ENCODE measurements at regions not wholly inside any gene's neighbourhood (a gene's known extent, or its start where the extent isn't known, plus 50 kb on each side); places are given as distances from the start of the nearest gene placed in this dataset.

DNA sequence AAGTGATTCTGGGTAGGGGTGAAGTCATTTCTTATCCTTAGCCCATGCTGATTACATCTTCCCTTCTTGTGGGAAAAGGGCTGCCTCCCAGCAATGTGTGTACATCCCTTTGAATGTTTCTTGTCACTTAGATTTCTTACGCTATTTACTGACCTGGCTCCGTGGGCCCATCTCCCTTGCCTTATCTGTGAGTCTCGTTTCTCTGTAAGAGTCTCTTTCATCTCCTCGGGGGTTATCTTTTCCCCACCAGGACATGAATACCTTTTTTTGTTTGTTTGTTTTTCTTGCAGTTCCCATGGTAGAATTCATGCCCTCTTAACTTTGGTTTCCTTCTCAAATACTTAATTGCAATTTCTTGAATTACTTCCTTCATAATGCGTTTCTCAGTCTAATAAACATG lies 107.7 kb downstream of the BAMBI start:
- DNase-seq, result no peak

- no peak for DNase-seq
Observed at GRCh38 chr10:28788252-28788651, 110.9 kb downstream of the BAMBI start.

GRCh38 chr10:28788762-28789161 lies 111.4 kb downstream of the BAMBI start:
- no peak for DNase-seq

- no peak for DNase-seq
Observed at GRCh38 chr10:28790146-28790545, 112.8 kb downstream of the BAMBI start.

- no peak for DNase-seq
Observed at GRCh38 chr10:28793482-28793881, 116.2 kb downstream of the BAMBI start.

DNA sequence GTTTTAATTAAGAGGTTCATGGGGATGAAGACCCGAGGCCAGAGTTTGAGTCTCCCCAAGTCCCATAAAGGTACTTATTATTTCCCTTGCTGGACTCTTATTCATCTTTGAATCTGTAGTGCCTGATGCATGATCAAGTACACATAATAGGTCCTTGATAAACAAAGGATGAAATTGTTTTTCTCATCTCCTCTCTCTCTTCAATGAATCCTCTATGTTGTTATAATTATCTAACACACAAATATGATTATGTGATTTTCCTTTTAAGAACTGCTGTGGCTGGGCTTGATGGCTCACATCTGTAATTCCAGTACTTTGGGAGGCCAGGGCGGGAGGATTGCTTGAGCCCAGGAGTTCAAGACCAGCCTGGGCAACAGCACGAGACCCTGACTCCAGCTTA lies 117.7 kb downstream of the BAMBI start:
- no peak for DNase-seq

GRCh38 chr10:28796606-28797512 lies 119.5 kb downstream of the BAMBI start:
- DNase-seq, result no peak

DNA sequence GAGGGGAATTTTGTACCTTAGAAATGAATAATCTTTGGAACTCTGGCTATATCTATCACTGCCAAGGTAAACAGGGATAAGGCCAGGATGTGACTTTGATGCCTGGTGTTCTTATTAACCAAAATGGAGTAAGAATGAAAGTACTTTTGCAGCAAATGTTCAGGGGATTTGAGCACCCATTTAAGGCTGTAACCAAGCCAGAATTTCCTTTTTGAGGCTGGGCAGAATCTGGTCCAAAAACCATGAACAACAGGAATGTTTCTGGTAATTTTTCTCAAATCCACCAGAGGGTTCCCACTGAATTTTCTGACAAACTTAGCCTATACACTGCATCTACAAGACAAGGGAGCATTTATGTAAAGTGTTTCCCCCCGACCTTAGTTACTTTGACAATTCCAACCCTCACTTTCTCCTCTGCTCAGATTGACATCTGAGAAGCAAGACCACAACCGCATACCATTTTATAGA lies 120.6 kb downstream of the BAMBI start:
- DNase-seq, result no peak

DNA sequence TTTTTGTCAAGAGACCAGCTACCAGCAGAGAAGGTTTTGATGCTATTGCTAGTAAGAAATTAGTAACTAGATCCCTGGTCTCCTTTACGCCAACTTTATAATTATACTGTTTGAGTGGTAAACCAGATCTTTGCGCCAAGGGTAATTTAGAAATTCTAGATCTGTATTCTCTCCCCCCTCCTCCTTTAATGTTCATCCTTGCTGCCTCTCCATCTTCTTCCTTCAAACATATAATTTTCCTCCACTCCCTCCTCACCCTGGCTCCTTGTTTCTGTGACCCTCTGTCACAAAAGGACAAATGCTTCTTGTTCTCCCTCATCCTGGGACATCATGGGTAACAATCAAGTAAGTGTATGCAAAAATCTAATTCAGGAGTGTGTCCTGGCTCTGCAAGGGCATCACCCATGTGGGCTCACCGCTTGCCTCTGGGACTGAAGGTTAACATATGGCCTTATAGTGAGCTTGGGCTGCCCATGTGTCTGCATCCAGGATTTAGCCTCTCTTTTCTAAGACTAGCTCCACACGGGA lies 121.2 kb downstream of the BAMBI start:
- DNase-seq, result no peak

- DNase-seq, result no peak
Observed at GRCh38 chr10:28798964-28799363, 121.6 kb downstream of the BAMBI start.

DNA sequence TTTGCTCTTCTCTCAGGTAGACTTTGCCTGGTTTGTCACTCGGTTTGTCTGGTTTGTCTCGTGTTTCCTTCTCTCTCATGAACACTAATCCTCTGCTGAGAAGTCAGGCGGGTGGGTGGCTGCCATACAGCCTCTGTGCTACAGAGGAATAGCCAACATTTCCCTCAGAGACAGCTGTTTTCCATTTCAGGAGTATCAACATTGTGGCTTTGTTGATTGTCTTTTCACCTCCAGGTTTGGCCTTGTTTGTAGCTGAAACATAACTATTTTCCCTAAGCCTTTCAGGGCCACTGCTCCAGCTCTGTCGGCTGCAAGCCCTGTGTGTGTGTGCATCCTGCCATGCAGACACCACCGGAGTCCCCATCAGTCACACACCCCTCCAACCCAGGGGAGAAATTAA lies 122.8 kb downstream of the BAMBI start:
- DNase-seq, result no peak

DNA sequence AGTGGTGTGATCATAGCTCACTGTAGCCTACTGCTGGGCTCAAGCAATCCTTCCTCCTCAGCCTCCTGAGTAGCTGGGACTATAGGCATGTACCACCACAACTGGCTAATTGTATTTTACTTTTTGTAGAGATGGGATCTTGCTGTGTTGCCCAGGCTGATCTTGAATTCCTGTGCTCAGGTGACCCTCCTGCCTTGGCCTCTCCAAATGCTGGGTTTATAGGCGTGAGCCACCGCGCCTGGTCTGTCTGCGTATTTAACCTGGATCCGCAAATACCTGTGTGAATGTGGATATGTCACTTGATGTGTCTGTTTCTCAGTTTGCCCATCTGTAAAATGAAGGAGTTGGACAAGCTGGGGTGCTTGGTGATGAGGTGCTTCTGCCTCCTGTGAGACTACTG lies 123.9 kb downstream of the BAMBI start:
- DNase-seq, result no peak

GRCh38 chr10:28801869-28802268 lies 124.5 kb downstream of the BAMBI start:
- no peak for DNase-seq

DNA sequence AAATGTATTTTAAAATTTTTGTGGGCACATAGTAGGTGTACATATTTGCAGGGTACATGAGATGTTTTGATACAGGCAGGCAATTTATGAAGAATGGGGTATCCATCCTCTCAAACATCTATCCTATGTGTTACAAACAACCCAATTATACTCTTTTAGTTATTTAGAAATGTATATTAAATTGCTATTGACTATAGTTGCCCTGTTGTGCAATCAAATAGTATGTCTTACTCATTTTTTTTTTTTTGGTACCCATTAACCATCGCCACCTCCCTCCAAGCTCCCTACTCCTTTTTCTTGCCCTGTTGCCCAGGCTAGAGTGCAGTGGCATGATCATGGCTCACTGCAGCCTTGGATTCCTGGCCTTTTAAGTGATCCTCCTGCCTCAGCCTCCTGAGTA lies 128.1 kb downstream of the BAMBI start:
- no peak for DNase-seq

- no peak for DNase-seq
Observed at GRCh38 chr10:28806488-28806941, 129.2 kb downstream of the BAMBI start.

DNA sequence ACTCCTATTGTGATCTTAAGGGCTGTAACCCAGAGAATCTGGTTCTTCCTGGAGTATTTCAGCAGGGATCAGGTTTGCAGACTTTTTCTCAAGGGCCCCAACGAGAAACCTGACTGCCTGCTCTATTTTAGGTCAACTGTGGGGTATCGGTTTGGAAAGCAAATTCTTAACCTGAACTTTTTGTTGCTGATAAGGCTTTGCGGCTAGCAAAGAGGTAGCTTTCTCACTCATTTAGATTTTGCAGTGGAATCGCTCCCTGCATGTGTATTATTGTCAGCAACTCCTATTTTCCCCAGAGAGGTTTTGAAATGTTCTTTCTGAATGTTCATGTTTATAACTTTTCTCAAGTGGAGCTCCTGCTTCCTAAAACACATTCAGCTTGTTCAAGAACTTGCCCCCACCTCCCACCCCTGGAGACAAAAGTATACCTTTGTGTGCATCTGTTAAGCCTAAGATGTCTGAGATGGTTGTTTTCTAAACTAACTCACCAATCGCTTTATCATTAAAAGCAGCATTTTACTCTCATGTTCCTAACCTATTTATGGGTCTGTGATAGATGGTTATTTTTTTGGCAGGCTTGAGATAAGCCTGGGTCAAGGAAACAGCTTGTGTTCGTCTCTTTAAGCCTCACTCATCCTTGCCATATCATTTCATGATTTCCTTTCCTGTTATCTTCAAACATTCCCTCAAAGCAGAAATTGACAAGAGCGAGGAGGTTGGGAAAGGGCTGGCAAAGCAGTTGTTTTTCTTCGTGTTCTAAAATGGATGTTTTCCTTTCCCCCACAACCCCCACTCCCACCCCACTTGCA lies 129.8 kb downstream of the BAMBI start:
- no peak for DNase-seq

GRCh38 chr10:28807760-28808613 lies 130.7 kb downstream of the BAMBI start:
- no peak for DNase-seq

DNA sequence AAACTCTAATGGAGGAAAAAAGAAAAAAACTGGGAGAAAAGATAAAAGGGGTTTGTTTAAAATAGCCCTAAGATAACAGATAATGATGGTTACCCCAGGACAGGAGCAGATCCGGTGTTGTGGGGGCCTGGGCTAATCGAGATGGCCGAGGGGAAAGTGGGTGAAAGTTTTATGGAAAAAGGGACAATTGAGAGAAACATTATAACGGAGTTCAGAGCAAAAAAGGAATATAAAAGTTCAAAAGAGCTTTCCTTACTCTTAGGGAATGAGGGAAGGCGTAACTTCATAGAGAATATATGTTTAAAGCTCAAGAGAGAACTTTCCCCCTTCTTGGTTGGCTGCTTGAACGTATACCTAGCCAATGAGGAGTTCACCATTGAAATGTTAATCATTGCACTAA lies 131.4 kb downstream of the BAMBI start:
- no peak for DNase-seq

DNA sequence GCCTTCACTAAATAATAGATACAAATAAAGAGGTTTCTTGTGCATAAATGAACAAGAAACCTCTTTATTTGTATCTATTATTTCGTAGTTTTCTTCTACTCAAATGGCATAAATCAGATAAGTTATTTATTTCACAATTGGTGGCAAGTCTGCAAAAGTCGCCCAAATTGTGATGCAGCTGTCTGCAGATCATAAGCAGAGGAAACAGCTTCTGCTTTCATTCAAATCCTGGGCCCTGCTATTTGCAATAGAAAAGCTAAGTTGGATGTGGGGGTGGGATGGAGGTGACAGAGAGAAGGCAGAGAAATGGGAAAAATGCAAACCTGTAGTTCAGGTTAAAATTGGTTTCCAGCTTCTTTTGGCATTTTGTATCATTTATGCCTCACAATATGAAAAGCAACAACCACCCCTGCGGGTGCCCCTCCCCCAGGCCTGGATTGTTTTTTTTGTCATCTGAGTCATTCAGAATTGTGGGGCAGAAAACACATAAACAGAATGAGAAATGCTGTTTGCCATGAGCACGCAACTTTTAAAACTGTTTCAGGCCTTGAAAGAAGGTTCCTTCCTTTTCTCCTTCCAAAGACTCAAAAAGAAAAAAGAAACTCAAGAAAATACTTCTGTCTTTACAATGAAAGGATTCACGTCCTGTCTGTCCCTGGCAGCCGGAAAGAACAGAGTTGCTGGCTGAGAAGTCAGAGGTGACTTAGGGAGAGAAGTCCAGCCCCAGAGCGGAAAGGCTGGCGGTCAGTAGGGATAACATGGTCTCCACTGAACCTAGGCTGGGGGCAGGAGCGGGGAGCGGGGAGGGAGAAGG lies 132.9 kb downstream of the BAMBI start:
- no peak for DNase-seq

DNA sequence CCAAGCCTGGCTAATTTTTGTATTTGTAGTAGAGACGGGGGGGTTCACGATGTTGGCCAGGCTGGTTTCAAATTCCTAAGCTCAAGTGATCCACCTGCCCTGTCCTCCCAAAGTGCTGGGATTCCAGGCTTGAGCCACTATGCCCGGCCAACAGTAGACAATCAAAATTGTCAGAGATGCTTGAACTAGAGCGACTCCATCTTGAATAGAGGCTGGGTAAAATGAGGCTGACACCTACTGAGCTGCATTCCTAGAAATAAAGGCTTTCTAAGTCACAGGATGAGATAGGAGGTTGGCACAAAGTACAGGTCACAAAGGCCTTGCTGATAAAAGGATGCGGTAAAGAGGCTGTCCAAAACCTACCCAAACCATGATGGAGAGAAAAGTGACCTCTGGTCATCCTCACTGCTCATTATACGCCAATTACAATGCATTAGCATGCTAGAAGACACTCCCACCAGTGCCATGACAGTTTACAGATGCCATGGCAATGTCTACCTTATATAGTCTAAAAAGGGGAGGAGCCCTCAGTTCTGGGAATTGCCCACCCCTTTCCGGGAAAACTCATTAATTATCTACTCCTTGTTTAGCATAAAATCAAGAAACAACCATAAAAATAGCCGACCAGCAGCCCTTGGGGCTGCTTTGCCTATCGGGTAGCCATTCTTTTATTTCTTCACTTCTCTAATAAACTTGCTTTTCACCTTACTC lies 134.5 kb downstream of the BAMBI start:
- no peak for DNase-seq
